IMR-90 (cell line): ENCODE measurements at regions not wholly inside any gene's neighbourhood (a gene's known extent, or its start where the extent isn't known, plus 50 kb on each side); places are given as distances from the start of the nearest gene placed in this dataset.

ENCODE experiments used
- ATAC-seq: fragments of 200-7000 bp; cut with Tn5 transposase; 2 replicates; pipeline ENCODE4 v1.9.1; 2020; ENCODE audit warnings: low read depth, mild to moderate bottlenecking, moderate library complexity
- BruUV-seq: library from RNA; stranded (reverse); fragments of 400-500 nt; replicated peaks from 2 replicates; lab custom pipeline; 2021; lab: Mats Ljungman, UMichigan
- CTCF ChIA-PET: fragments of 300-600 bp; formaldehyde crosslinking; extraction: SDS; loops from one replicate; lab custom pipeline; 2021; ENCODE audit warnings: antibody characterized with exemption; lab: Yijun Ruan, JAX
- POLR2A ChIA-PET: fragments of 300-600 bp; sonication (Branson Sonifier 250); formaldehyde crosslinking; loops from one replicate; lab custom pipeline; 2022; ENCODE audit warnings: antibody characterized with exemption; ENCODE audit not compliant: unreplicated experiment; lab: Charles Lee
- DNase-seq: peaks from one replicate; pipeline ENCODE4 v3.0.0; 2013
- H2AFZ ChIP-seq: replicated peaks from 2 replicates; pipeline ENCODE3; 2013; ENCODE audit warnings: low read length, mild to moderate bottlenecking; ENCODE audit not compliant: poor library complexity
- H2AK5ac ChIP-seq: 2 replicates; pipeline ENCODE4 v1.6.1; 2013; ENCODE audit warnings: low read depth, low read length, inconsistent platforms
- H2AK9ac ChIP-seq: replicated peaks from 2 replicates; pipeline ENCODE3; 2013; ENCODE audit warnings: mild to moderate bottlenecking, low read depth, low read length, moderate library complexity; ENCODE audit not compliant: poor library complexity
- H2BK120ac ChIP-seq: 2 replicates; pipeline ENCODE4 v1.6.1; 2013; ENCODE audit warnings: low read depth, low read length, inconsistent platforms
- H2BK15ac ChIP-seq: 3 replicates; pipeline ENCODE4 v1.6.1; 2013; ENCODE audit warnings: low read depth, low read length, inconsistent platforms
- H2BK20ac ChIP-seq: 2 replicates; pipeline ENCODE4 v1.6.1; 2013; ENCODE audit warnings: low read depth, mild to moderate bottlenecking, inconsistent platforms, low read length, moderate library complexity
- H2BK5ac ChIP-seq: 2 replicates; pipeline ENCODE4 v1.6.1; 2013; ENCODE audit warnings: mild to moderate bottlenecking, low read depth, low read length, inconsistent platforms; ENCODE audit not compliant: poor library complexity, severe bottlenecking
- H3K14ac ChIP-seq: replicated peaks from 2 replicates; pipeline ENCODE4 v1.6.1; 2013; ENCODE audit warnings: low read depth, low read length, inconsistent platforms
- H3K18ac ChIP-seq: 2 replicates; pipeline ENCODE4 v1.6.1; 2013; ENCODE audit warnings: low read depth, low read length, control low read depth
- H3K23ac ChIP-seq: 2 replicates; pipeline ENCODE4 v1.6.1; 2013; ENCODE audit warnings: low read depth, low read length, inconsistent platforms
- H3K27ac ChIP-seq: 2 replicates; pipeline ENCODE4 v1.5.1; 2013; ENCODE audit warnings: mild to moderate bottlenecking, control low read depth, low read length; ENCODE audit not compliant: insufficient read depth
- H3K27me3 ChIP-seq: 2 replicates; pipeline ENCODE4 v1.6.1; 2013; ENCODE audit warnings: low read length; ENCODE audit not compliant: control insufficient read depth, insufficient read depth
- H3K36me3 ChIP-seq: 2 replicates; pipeline ENCODE4 v1.6.1; 2013; ENCODE audit warnings: low read length, mixed read lengths; ENCODE audit not compliant: control insufficient read depth, insufficient read depth
- H3K4ac ChIP-seq: 2 replicates; pipeline ENCODE4 v1.6.1; 2013; ENCODE audit warnings: low read depth, low read length, inconsistent platforms
- H3K4me1 ChIP-seq: 2 replicates; pipeline ENCODE4 v1.6.1; 2013; ENCODE audit warnings: low read length, mixed read lengths; ENCODE audit not compliant: control insufficient read depth, insufficient read depth
- H3K4me2 ChIP-seq: 2 replicates; pipeline ENCODE4 v1.6.1; 2013; ENCODE audit warnings: low read depth, mild to moderate bottlenecking, control low read depth, low read length, moderate library complexity
- H3K4me3 ChIP-seq: 2 replicates; pipeline ENCODE4 v1.5.1; 2013; ENCODE audit warnings: low read depth, mild to moderate bottlenecking, control low read depth, low read length, moderate library complexity; ENCODE audit not compliant: insufficient read depth
- H3K56ac ChIP-seq: 2 replicates; pipeline ENCODE4 v1.6.1; 2013; ENCODE audit warnings: low read length, inconsistent platforms; ENCODE audit not compliant: insufficient read depth; ENCODE audit errors: extremely low read depth
- H3K79me1 ChIP-seq, 2 experiments: 2 replicates each; pipeline ENCODE4 v1.6.1; 2013; ENCODE audit warnings: low read length in 2 of 2, inconsistent platforms in 1 of 2, low read depth in 1 of 2
- H3K9ac ChIP-seq: 2 replicates; pipeline ENCODE4 v1.6.1; 2013; ENCODE audit warnings: low read depth, low read length, control low read depth
- H3K9me1 ChIP-seq: 2 replicates; pipeline ENCODE4 v1.6.1; 2013; ENCODE audit warnings: low read length, inconsistent platforms; ENCODE audit not compliant: insufficient read depth
- H3K9me3 ChIP-seq: 2 replicates; pipeline ENCODE4 v1.6.1; 2013; ENCODE audit warnings: low read length; ENCODE audit not compliant: control insufficient read depth, insufficient read depth
- H4K20me1 ChIP-seq: 2 replicates; pipeline ENCODE4 v1.6.1; 2013; ENCODE audit warnings: low read length, inconsistent platforms; ENCODE audit not compliant: insufficient read depth
- H4K5ac ChIP-seq: 2 replicates; pipeline ENCODE4 v1.6.1; 2013; ENCODE audit warnings: mild to moderate bottlenecking, low read depth, low read length, control low read depth
- H4K8ac ChIP-seq, 2 experiments: 2 replicates each; pipeline ENCODE4 v1.6.1; 2013; ENCODE audit warnings: low read depth in 2 of 2, low read length in 2 of 2, control low read depth in 1 of 2, inconsistent platforms in 1 of 2
- H4K91ac ChIP-seq: 2 replicates; pipeline ENCODE4 v1.6.1; 2013; ENCODE audit warnings: low read depth, low read length, inconsistent platforms; ENCODE audit not compliant: insufficient read depth
- CHD1 ChIP-seq: IDR thresholded peaks from 2 replicates; pipeline ENCODE4 v1.6.1; 2012; ENCODE audit warnings: low read depth, low read length, improper control_type of control experiment
- MAZ ChIP-seq: IDR thresholded peaks from 2 replicates; pipeline ENCODE4 v1.6.1; 2012; ENCODE audit warnings: low read depth, mild to moderate bottlenecking, low read length, improper control_type of control experiment, moderate library complexity, borderline replicate concordance
- RCOR1 ChIP-seq: IDR thresholded peaks from 2 replicates; pipeline ENCODE4 v1.6.1; 2012; ENCODE audit warnings: mild to moderate bottlenecking, low read length, improper control_type of control experiment; ENCODE audit not compliant: insufficient replicate concordance
- WGBS, 2 experiments: methylation state at CpG; one replicate each; pipeline versions ENCODE4 v1.1.5 to v1.1.7; 2013; ENCODE audit warnings: missing lambda C conversion rate in 2 of 2; ENCODE audit not compliant: insufficient read length in 1 of 2; ENCODE audit errors: extremely low coverage in 2 of 2; 5-methylcytosine and 5-hydroxymethylcytosine counted together
- dilution Hi-C: fragments of 300-500 bp; cut with HindIII; formaldehyde crosslinking; loops from one replicate; pipeline ENCODE4 v1.14.3; 2018; ENCODE audit warnings: low sequenced_read_pairs; ENCODE audit not compliant: unreplicated experiment
- in situ Hi-C: fragments of 300-500 bp; cut with MboI; formaldehyde crosslinking; loops from 3 replicates; pipeline ENCODE4 v1.14.3; 2019; ENCODE audit warnings: low sequenced_read_pairs, inconsistent platforms, mixed read lengths
- intact Hi-C: fragments of 100-400 bp; cut with micrococcal nuclease; formaldehyde crosslinking; loops from 2 replicates; pipeline ENCODE4 v1.10.0; 2022
- TF ChIP-seq, protein P1 (sequence below): conservative IDR thresholded peaks from 2 replicates; pipeline ENCODE4 v1.5.1; 2012; ENCODE audit warnings: mild to moderate bottlenecking, low read depth, low read length, improper control_type of control experiment

DNA sequence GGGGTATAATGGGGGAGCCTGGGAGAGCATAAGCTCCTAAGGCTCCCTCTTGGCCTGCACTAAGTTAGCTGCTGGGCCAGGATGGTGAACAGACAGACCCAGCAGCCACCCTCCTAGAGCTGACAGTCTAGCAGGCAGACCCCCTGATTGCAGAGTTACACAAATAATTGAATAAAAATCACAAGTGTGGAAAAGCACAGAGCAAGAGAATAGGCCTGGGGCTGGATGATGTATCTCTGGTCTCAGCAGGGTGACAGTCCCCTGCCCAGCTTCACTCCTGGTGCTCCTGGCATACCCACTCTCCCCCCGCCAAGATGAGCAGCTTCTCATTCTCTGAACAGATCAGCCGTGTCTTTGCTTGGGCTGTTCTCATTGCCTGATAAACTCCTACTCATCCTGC is 86.1 kb upstream of the STX18 start:
- H3K27me3 ChIP-seq: no peaks in the 10 kb centered on the region
- H3K14ac ChIP-seq: no peak overlapping the region
- in situ Hi-C loops: no loop called here
- H2BK20ac ChIP-seq: no peak overlapping the region
- no peak overlapping the region for H2BK15ac ChIP-seq
- no peak overlapping the region for H3K27ac ChIP-seq
- intact Hi-C loops: no loop called here
- H3K4ac ChIP-seq: no peak overlapping the region
- ATAC-seq (no peak), DNase-seq (no peak)
- no peak overlapping the region for H3K4me3 ChIP-seq
- H3K36me3 ChIP-seq: no peaks in the 10 kb centered on the region
- 92% methylated on average over 2 of the region's 2 CpGs; no CpG with 5 or more reads in 1 of the 2 experiments for WGBS, 2 experiments
- peaks cover 1% of the 10 kb centered on the region; the same call in 1 of the 2 replicates for H3K4me1 ChIP-seq
- dilution Hi-C loops: no loop called here
- H2BK5ac ChIP-seq: no peak overlapping the region
- no peak overlapping the region for H3K9ac ChIP-seq
- no peak overlapping the region for H3K18ac ChIP-seq
- no TSS peak for BruUV-seq
- no peak overlapping the region for H2AK9ac ChIP-seq
- TF ChIP-seq CHD1: no peak
- TF ChIP-seq MAZ: no peak
- TF ChIP-seq RCOR1: no peak
- TF ChIP-seq, protein P1, sequence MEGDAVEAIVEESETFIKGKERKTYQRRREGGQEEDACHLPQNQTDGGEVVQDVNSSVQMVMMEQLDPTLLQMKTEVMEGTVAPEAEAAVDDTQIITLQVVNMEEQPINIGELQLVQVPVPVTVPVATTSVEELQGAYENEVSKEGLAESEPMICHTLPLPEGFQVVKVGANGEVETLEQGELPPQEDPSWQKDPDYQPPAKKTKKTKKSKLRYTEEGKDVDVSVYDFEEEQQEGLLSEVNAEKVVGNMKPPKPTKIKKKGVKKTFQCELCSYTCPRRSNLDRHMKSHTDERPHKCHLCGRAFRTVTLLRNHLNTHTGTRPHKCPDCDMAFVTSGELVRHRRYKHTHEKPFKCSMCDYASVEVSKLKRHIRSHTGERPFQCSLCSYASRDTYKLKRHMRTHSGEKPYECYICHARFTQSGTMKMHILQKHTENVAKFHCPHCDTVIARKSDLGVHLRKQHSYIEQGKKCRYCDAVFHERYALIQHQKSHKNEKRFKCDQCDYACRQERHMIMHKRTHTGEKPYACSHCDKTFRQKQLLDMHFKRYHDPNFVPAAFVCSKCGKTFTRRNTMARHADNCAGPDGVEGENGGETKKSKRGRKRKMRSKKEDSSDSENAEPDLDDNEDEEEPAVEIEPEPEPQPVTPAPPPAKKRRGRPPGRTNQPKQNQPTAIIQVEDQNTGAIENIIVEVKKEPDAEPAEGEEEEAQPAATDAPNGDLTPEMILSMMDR: no peak
- CTCF ChIA-PET: no interaction called here
- no peak overlapping the region for H4K91ac ChIP-seq
- no peak overlapping the region for H4K8ac ChIP-seq
- H3K9me1 ChIP-seq: peaks cover 10% of the 10 kb centered on the region
- H4K5ac ChIP-seq: no peak overlapping the region
- no peaks in the 10 kb centered on the region for H4K20me1 ChIP-seq
- no peaks in the 10 kb centered on the region for H3K79me1 ChIP-seq
- H3K56ac ChIP-seq: no peak overlapping the region
- H3K23ac ChIP-seq: no peak overlapping the region
- no peak overlapping the region for H3K4me2 ChIP-seq
- POLR2A ChIA-PET: no interaction called here
- H2AK5ac ChIP-seq: no peak overlapping the region
- no peak overlapping the region for H2AFZ ChIP-seq
- no peak overlapping the region for H2BK120ac ChIP-seq
- no peaks in the 10 kb centered on the region for H3K9me3 ChIP-seq
